WTC11 (cell line): ENCODE measurements at regions not wholly inside any gene's neighbourhood (a gene's known extent, or its start where the extent isn't known, plus 50 kb on each side); places are given as distances from the start of the nearest gene placed in this dataset.

Source experiments
- ATAC-seq: fragments of 200-7000 bp; cut with Tn5 transposase; 2 replicates; pipeline ENCODE4 v1.10.0; 2021; ENCODE audit warnings: mild to moderate bottlenecking, moderate library complexity
- CTCF ChIA-PET: fragments of 300-600 bp; sonication (Branson Sonifier 250); formaldehyde crosslinking; loops from one replicate; lab custom pipeline; 2021; ENCODE audit warnings: antibody characterized with exemption; lab: Charles Lee
- POLR2A ChIA-PET: fragments of 350-600 bp; sonication (Branson Sonifier 250); formaldehyde crosslinking; loops from one replicate; lab custom pipeline; 2021; ENCODE audit warnings: antibody characterized with exemption; lab: Charles Lee
- DNase-seq: peaks from one replicate; pipeline ENCODE4 v3.0.0; 2021; ENCODE audit warnings: low spot score
- H3K27ac Mint-ChIP-seq: 2 replicates; pipeline ENCODE4 v1.8.0; 2021; ENCODE audit warnings: mixed read lengths
- H3K27me3 Mint-ChIP-seq: 2 replicates; pipeline ENCODE4 v1.8.0; 2021; ENCODE audit warnings: low read depth, mild to moderate bottlenecking, moderate library complexity, mixed read lengths
- H3K36me3 Mint-ChIP-seq: 2 replicates; pipeline ENCODE4 v1.8.0; 2021; ENCODE audit warnings: mixed read lengths
- H3K4me1 Mint-ChIP-seq: 2 replicates; pipeline ENCODE4 v1.8.0; 2022; ENCODE audit warnings: mixed read lengths
- H3K4me3 Mint-ChIP-seq: 2 replicates; pipeline ENCODE4 v1.8.0; 2021; ENCODE audit warnings: mild to moderate bottlenecking, moderate library complexity, mixed read lengths
- H3K9me3 Mint-ChIP-seq: 2 replicates; pipeline ENCODE4 v1.8.0; 2021; ENCODE audit warnings: mixed read lengths
- CBFB ChIP-seq: sonication (generic); formaldehyde crosslinking; IDR thresholded peaks from 2 replicates; pipeline ENCODE4 v1.8.1; 2022; ENCODE audit warnings: mild to moderate bottlenecking, low read depth, missing genetic modification reagents
- FOXJ3 ChIP-seq: sonication (generic); formaldehyde crosslinking; IDR thresholded peaks from 2 replicates; pipeline ENCODE4 v1.9.0; 2021; ENCODE audit warnings: missing genetic modification reagents, mild to moderate bottlenecking, borderline replicate concordance
- FOXP1 ChIP-seq: sonication (generic); formaldehyde crosslinking; IDR thresholded peaks from 2 replicates; pipeline ENCODE4 v1.8.0; 2022; ENCODE audit warnings: missing genetic modification reagents, mild to moderate bottlenecking, moderate library complexity, borderline replicate concordance
- GABPB1 ChIP-seq: sonication (generic); formaldehyde crosslinking; IDR thresholded peaks from 2 replicates; pipeline ENCODE4 v1.8.1; 2023; ENCODE audit warnings: mild to moderate bottlenecking, missing genetic modification reagents
- JAZF1 ChIP-seq: fragments of 250-450 bp; sonication (Bioruptor Pico); IDR thresholded peaks from 2 replicates; pipeline ENCODE4 v1.9.0; 2021; ENCODE audit warnings: moderate library complexity, mild to moderate bottlenecking, inconsistent platforms
- KAT7 ChIP-seq: sonication (generic); formaldehyde crosslinking; IDR thresholded peaks from 2 replicates; pipeline ENCODE4 v1.8.1; 2023; ENCODE audit warnings: missing genetic modification reagents, mild to moderate bottlenecking, borderline replicate concordance
- NFYB ChIP-seq: sonication (generic); formaldehyde crosslinking; conservative IDR thresholded peaks from 2 replicates; pipeline ENCODE4 v1.8.0; 2022; ENCODE audit warnings: low read depth, missing genetic modification reagents
- NR1H2 ChIP-seq: sonication (generic); formaldehyde crosslinking; IDR thresholded peaks from 2 replicates; pipeline ENCODE4 v1.9.0; 2021; ENCODE audit warnings: mild to moderate bottlenecking, moderate library complexity, missing genetic modification reagents
- NR2C2 ChIP-seq: sonication (generic); formaldehyde crosslinking; IDR thresholded peaks from 2 replicates; pipeline ENCODE4 v1.8.0; 2022; ENCODE audit warnings: mild to moderate bottlenecking, missing genetic modification reagents
- OVOL2 ChIP-seq: fragments of 250-450 bp; sonication (Bioruptor Pico); IDR thresholded peaks from 2 replicates; pipeline ENCODE4 v1.9.0; 2021; ENCODE audit warnings: mild to moderate bottlenecking, borderline replicate concordance
- PRRX2 ChIP-seq: fragments of 250-450 bp; sonication (Bioruptor Pico); IDR thresholded peaks from 2 replicates; pipeline ENCODE4 v1.8.0; 2021; ENCODE audit warnings: mild to moderate bottlenecking
- SOX15 ChIP-seq: fragments of 250-450 bp; sonication (Bioruptor Pico); IDR thresholded peaks from 2 replicates; pipeline ENCODE4 v1.9.0; 2021; ENCODE audit warnings: mild to moderate bottlenecking
- ZNF232 ChIP-seq: sonication (generic); formaldehyde crosslinking; IDR thresholded peaks from 2 replicates; pipeline ENCODE4 v1.8.0; 2022; ENCODE audit warnings: mild to moderate bottlenecking, missing genetic modification reagents
- ZNF263 ChIP-seq: sonication (generic); formaldehyde crosslinking; IDR thresholded peaks from 2 replicates; pipeline ENCODE4 v1.8.1; 2022; ENCODE audit warnings: low read depth, mild to moderate bottlenecking, moderate library complexity, missing genetic modification reagents
- TF ChIP-seq, protein P1 (sequence below): sonication (generic); formaldehyde crosslinking; IDR thresholded peaks from 2 replicates; pipeline ENCODE4 v1.8.0; 2022; ENCODE audit warnings: mild to moderate bottlenecking, missing genetic modification reagents
- TF ChIP-seq, protein P2 (sequence below): fragments of 250-450 bp; sonication (Bioruptor Pico); IDR thresholded peaks from 2 replicates; pipeline ENCODE4 v1.9.0; 2021; ENCODE audit warnings: mild to moderate bottlenecking, borderline replicate concordance
- TF ChIP-seq, protein P3 (sequence below): sonication (generic); formaldehyde crosslinking; IDR thresholded peaks from 2 replicates; pipeline ENCODE4 v1.8.1; 2022; ENCODE audit warnings: missing genetic modification reagents, borderline replicate concordance
- TF ChIP-seq, protein P4 (sequence below): sonication (generic); formaldehyde crosslinking; IDR thresholded peaks from 2 replicates; pipeline ENCODE4 v1.8.0; 2023; ENCODE audit warnings: missing genetic modification reagents
- TF ChIP-seq, protein P5 (sequence below): sonication (generic); formaldehyde crosslinking; IDR thresholded peaks from 2 replicates; pipeline ENCODE4 v1.8.1; 2023; ENCODE audit warnings: mild to moderate bottlenecking, missing genetic modification reagents, moderate library complexity
- TF ChIP-seq, protein P6 (sequence below): fragments of 250-450 bp; sonication (Bioruptor Pico); conservative IDR thresholded peaks from 2 replicates; pipeline ENCODE4 v1.9.0; 2021; ENCODE audit warnings: mild to moderate bottlenecking
- TF ChIP-seq, protein P7 (sequence below): sonication (generic); formaldehyde crosslinking; IDR thresholded peaks from 2 replicates; pipeline ENCODE4 v1.8.0; 2023; ENCODE audit warnings: mild to moderate bottlenecking, missing genetic modification reagents
- TF ChIP-seq, protein P8 (sequence below): sonication (generic); formaldehyde crosslinking; IDR thresholded peaks from 2 replicates; pipeline ENCODE4 v1.8.1; 2022; ENCODE audit warnings: low read depth, missing genetic modification reagents, borderline replicate concordance

DNA sequence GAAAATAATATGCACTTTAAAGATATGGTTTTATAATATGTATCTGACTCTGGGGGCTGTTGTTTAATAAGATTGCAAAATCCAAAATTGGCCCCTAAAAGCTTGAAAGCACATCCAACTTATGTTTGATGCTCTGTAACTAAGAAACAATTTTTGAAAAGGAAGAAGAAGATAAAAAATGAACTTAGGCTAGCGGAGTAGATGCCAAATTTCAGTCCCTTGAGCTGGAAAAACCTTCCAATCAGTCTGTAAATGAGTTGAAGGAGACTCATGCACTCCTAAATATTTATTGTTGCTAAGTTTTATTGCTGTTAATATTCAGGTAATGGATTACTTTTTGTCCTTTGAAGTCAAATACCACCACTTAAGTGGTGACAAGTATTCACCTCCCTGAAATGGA, 465.0 kb downstream of the ZEB2 start (continued):
- TF ChIP-seq, protein P1, sequence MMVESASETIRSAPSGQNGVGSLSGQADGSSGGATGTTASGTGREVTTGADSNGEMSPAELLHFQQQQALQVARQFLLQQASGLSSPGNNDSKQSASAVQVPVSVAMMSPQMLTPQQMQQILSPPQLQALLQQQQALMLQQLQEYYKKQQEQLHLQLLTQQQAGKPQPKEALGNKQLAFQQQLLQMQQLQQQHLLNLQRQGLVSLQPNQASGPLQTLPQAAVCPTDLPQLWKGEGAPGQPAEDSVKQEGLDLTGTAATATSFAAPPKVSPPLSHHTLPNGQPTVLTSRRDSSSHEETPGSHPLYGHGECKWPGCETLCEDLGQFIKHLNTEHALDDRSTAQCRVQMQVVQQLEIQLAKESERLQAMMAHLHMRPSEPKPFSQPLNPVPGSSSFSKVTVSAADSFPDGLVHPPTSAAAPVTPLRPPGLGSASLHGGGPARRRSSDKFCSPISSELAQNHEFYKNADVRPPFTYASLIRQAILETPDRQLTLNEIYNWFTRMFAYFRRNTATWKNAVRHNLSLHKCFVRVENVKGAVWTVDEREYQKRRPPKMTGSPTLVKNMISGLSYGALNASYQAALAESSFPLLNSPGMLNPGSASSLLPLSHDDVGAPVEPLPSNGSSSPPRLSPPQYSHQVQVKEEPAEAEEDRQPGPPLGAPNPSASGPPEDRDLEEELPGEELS: no peak
- TF ChIP-seq SOX15 (no peak), PRRX2 (CRISPR knock-in tag) (no peak), ZNF263 (CRISPR knock-in tag) (no peak)
- TF ChIP-seq, protein P2, sequence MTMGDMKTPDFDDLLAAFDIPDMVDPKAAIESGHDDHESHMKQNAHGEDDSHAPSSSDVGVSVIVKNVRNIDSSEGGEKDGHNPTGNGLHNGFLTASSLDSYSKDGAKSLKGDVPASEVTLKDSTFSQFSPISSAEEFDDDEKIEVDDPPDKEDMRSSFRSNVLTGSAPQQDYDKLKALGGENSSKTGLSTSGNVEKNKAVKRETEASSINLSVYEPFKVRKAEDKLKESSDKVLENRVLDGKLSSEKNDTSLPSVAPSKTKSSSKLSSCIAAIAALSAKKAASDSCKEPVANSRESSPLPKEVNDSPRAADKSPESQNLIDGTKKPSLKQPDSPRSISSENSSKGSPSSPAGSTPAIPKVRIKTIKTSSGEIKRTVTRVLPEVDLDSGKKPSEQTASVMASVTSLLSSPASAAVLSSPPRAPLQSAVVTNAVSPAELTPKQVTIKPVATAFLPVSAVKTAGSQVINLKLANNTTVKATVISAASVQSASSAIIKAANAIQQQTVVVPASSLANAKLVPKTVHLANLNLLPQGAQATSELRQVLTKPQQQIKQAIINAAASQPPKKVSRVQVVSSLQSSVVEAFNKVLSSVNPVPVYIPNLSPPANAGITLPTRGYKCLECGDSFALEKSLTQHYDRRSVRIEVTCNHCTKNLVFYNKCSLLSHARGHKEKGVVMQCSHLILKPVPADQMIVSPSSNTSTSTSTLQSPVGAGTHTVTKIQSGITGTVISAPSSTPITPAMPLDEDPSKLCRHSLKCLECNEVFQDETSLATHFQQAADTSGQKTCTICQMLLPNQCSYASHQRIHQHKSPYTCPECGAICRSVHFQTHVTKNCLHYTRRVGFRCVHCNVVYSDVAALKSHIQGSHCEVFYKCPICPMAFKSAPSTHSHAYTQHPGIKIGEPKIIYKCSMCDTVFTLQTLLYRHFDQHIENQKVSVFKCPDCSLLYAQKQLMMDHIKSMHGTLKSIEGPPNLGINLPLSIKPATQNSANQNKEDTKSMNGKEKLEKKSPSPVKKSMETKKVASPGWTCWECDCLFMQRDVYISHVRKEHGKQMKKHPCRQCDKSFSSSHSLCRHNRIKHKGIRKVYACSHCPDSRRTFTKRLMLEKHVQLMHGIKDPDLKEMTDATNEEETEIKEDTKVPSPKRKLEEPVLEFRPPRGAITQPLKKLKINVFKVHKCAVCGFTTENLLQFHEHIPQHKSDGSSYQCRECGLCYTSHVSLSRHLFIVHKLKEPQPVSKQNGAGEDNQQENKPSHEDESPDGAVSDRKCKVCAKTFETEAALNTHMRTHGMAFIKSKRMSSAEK: no peak
- TF ChIP-seq, protein P3, sequence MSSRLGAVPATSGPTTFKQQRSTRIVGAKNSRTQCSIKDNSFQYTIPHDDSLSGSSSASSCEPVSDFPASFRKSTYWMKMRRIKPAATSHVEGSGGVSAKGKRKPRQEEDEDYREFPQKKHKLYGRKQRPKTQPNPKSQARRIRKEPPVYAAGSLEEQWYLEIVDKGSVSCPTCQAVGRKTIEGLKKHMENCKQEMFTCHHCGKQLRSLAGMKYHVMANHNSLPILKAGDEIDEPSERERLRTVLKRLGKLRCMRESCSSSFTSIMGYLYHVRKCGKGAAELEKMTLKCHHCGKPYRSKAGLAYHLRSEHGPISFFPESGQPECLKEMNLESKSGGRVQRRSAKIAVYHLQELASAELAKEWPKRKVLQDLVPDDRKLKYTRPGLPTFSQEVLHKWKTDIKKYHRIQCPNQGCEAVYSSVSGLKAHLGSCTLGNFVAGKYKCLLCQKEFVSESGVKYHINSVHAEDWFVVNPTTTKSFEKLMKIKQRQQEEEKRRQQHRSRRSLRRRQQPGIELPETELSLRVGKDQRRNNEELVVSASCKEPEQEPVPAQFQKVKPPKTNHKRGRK (CRISPR knock-in tag): no peak
- TF ChIP-seq, all 79 proteins: peak for 0

DNA sequence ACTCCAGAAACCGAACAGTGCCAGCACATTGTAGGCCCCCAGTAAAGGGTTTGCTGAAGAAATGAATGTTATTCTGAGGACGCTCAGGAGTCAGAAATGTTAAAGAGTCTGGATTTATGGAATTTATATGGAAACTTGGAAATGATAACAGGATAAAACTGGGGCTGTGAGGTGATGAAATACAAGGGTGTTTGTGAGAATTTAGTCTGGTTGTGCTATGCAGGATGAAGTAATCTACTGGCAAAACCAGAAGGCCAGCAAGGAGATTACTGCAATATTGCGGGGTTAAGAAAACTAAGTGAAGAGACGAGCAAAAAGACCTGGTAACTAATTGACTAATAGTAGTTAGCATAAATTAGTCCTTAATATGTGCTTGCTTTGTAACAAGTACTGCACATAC, 467.8 kb downstream of the ZEB2 start:
- DNase-seq: no peak
- Mint-ChIP-seq H3K4me3 (no peak overlapping the region), H3K27me3 (no peaks in the 10 kb centered on the region), H3K36me3 (no peaks in the 10 kb centered on the region), H3K27ac (no peak overlapping the region), H3K9me3 (no peaks in the 10 kb centered on the region), H3K4me1 (no peaks in the 10 kb centered on the region)
- ChIA-PET CTCF (no interaction called here), POLR2A (no interaction called here)
- no peak for ATAC-seq
- TF ChIP-seq, protein P4, sequence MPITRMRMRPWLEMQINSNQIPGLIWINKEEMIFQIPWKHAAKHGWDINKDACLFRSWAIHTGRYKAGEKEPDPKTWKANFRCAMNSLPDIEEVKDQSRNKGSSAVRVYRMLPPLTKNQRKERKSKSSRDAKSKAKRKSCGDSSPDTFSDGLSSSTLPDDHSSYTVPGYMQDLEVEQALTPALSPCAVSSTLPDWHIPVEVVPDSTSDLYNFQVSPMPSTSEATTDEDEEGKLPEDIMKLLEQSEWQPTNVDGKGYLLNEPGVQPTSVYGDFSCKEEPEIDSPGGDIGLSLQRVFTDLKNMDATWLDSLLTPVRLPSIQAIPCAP (CRISPR knock-in tag): no peak
- TF ChIP-seq, protein P5, sequence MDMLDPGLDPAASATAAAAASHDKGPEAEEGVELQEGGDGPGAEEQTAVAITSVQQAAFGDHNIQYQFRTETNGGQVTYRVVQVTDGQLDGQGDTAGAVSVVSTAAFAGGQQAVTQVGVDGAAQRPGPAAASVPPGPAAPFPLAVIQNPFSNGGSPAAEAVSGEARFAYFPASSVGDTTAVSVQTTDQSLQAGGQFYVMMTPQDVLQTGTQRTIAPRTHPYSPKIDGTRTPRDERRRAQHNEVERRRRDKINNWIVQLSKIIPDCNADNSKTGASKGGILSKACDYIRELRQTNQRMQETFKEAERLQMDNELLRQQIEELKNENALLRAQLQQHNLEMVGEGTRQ (CRISPR knock-in tag): no peak
- TF ChIP-seq, protein P6, sequence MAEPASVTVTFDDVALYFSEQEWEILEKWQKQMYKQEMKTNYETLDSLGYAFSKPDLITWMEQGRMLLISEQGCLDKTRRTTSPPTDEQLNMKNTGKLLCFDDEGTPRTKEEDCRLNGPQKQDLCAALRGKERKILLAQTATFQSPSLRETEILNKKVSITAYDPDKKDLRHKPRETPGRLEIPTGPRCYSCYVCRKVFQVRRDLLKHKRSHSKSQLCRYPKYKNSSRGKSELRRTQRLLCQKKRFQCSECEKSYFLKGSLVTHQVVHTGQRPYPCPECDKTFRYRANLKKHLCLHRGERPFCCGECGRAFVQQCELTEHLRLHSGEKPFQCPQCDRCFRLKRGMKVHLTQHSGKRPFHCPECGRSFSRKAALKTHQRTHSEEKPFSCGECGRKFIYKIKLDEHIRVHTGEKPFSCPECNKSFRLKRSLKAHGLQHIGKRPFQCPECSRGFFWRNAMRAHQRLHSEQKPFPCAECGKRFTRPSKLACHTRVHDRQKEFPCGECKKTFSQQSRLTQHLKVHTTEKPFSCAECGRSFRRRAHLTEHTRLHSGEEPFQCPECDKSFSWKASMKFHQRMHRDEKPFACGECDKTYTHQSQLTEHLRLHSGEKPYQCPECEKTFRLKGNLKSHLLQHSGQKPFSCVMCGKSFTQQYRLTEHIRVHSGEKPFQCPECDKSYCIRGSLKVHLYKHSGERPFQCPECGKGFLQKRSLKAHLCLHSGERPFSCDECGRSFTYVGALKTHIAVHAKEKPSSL (CRISPR knock-in tag): no peak
- TF ChIP-seq FOXP1 (CRISPR knock-in tag): no peak
- TF ChIP-seq KAT7: no peak
- TF ChIP-seq, protein P7, sequence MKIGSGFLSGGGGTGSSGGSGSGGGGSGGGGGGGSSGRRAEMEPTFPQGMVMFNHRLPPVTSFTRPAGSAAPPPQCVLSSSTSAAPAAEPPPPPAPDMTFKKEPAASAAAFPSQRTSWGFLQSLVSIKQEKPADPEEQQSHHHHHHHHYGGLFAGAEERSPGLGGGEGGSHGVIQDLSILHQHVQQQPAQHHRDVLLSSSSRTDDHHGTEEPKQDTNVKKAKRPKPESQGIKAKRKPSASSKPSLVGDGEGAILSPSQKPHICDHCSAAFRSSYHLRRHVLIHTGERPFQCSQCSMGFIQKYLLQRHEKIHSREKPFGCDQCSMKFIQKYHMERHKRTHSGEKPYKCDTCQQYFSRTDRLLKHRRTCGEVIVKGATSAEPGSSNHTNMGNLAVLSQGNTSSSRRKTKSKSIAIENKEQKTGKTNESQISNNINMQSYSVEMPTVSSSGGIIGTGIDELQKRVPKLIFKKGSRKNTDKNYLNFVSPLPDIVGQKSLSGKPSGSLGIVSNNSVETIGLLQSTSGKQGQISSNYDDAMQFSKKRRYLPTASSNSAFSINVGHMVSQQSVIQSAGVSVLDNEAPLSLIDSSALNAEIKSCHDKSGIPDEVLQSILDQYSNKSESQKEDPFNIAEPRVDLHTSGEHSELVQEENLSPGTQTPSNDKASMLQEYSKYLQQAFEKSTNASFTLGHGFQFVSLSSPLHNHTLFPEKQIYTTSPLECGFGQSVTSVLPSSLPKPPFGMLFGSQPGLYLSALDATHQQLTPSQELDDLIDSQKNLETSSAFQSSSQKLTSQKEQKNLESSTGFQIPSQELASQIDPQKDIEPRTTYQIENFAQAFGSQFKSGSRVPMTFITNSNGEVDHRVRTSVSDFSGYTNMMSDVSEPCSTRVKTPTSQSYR (CRISPR knock-in tag): no peak
- no peak for TF ChIP-seq NR1H2
- no peak for TF ChIP-seq JAZF1 (CRISPR knock-in tag)
- TF ChIP-seq CBFB (CRISPR knock-in tag): no peak
- no peak for TF ChIP-seq GABPB1
- no peak for TF ChIP-seq FOXJ3 (CRISPR knock-in tag)
- no peak for TF ChIP-seq ZNF232
- TF ChIP-seq NFYB: no peak
- TF ChIP-seq, protein P8, sequence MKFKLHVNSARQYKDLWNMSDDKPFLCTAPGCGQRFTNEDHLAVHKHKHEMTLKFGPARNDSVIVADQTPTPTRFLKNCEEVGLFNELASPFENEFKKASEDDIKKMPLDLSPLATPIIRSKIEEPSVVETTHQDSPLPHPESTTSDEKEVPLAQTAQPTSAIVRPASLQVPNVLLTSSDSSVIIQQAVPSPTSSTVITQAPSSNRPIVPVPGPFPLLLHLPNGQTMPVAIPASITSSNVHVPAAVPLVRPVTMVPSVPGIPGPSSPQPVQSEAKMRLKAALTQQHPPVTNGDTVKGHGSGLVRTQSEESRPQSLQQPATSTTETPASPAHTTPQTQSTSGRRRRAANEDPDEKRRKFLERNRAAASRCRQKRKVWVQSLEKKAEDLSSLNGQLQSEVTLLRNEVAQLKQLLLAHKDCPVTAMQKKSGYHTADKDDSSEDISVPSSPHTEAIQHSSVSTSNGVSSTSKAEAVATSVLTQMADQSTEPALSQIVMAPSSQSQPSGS (CRISPR knock-in tag): no peak
- TF ChIP-seq NR2C2 (CRISPR knock-in tag): no peak
- TF ChIP-seq OVOL2: no peak
